Vagina (tissue), 2 donors: ENCODE measurements at regions not wholly inside any gene's neighbourhood (a gene's known extent, or its start where the extent isn't known, plus 50 kb on each side); places are given as distances from the start of the nearest gene placed in this dataset.
A peak's percentile ranks its signal among the peaks of the same experiment; 100 is the strongest.

Source experiments
- DNase-seq, 2 donors: peaks; one replicate each; pipeline ENCODE4 v3.0.0-alpha.2; 2017; ENCODE audit errors: extremely low spot score in 2 of 2
- H3K27ac ChIP-seq: fragments of 200-600 bp; sonication (generic); one replicate; pipeline ENCODE4 v1.5.1; 2019
- H3K27me3 ChIP-seq: fragments of 200-600 bp; sonication (generic); one replicate; pipeline ENCODE4 v1.5.1; 2019
- H3K36me3 ChIP-seq, 2 donors: fragments of 200-600 bp; sonication (generic); one replicate each; pipeline ENCODE4 v1.5.1; 2017 to 2019
- H3K4me1 ChIP-seq: fragments of 200-600 bp; sonication (generic); one replicate; pipeline ENCODE4 v1.5.1; 2019
- H3K4me3 ChIP-seq, 2 donors: fragments of 200-600 bp; sonication (generic); 1 replicate in 1 of 2; 2 replicates in 1 of 2; pipeline ENCODE4 v1.5.1; 2016 to 2019
- H3K9me3 ChIP-seq: fragments of 200-600 bp; sonication (generic); one replicate; pipeline ENCODE4 v1.5.1; 2019
- POLR2A ChIP-seq, 2 donors: fragments of 450-650 bp; IDR thresholded peaks; one replicate each; pipeline ENCODE4 v1.6.1; 2017; ENCODE audit warnings: antibody characterized with exemption in 2 of 2, mild to moderate bottlenecking in 2 of 2, moderate library complexity in 2 of 2
- POLR2AphosphoS5 ChIP-seq, 2 donors: sonication (generic); formaldehyde crosslinking; IDR thresholded peaks; one replicate each; pipeline ENCODE4 v1.9.0; 2017; ENCODE audit warnings: antibody characterized with exemption in 2 of 2, mild to moderate bottlenecking in 2 of 2, low read depth in 1 of 2; ENCODE audit not compliant: insufficient read depth in 1 of 2
- intact Hi-C: fragments of 100-400 bp; cut with DNase I; formaldehyde crosslinking; loops from one replicate; pipeline ENCODE4 v1.15.1; 2023
- TF ChIP-seq, protein P1 (sequence below), 3 experiments: fragments of 450-650 bp in 2 of 3; fragments of 200-600 bp in 1 of 3; sonication (generic) in 1 of 3; IDR thresholded peaks; one replicate each; pipeline ENCODE4 v1.5.1; 2017 to 2019; ENCODE audit warnings: antibody characterized with exemption in 3 of 3, mild to moderate bottlenecking in 2 of 3, moderate library complexity in 2 of 3

DNA sequence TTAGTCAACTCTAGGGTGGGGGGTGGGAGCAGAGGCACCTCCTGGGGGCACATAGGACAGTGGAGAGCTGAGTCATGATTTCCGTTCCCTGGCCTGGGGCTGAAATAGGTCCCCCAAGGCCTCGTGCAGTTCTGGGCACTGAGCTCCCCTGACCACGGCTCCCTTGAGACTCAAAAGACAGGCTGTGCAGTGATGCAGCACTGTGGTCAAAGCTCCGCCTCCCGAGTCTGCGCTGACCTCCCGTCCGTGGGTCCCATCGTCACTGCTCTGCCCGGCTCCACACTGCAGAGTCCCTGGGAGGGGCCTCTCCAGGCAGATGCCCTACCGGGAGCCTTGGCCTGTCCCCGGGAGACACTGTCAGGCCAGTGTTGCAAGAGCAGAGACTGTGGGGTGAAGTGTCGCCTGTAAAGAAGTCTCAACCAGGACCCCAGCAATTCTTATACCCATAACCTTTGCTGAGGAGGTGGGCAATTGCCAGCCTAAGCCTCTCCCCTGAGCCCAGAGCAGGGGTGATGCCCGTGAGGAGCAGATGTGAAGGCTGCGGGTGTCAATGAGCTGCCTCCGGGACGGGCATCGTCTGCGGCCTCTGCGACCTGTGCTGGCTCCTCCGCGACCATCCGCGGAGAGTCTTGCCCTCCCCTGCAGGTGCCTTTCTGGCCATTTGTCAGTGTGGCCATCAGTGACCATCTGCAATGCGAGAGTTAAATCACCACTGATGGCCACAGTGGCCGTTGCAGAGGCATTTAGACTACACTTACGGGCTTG lies 877.3 kb downstream of the BRD1 start:
- TF ChIP-seq POLR2AphosphoS5 (IDR thresholded peaks at IDR 0.05; ENCODE audit: insufficient read depth in 1 of 2, low read depth in 1 of 2) (no peak), POLR2A (IDR thresholded peaks at IDR 0.05) (no peak)
- TF ChIP-seq, protein P1, sequence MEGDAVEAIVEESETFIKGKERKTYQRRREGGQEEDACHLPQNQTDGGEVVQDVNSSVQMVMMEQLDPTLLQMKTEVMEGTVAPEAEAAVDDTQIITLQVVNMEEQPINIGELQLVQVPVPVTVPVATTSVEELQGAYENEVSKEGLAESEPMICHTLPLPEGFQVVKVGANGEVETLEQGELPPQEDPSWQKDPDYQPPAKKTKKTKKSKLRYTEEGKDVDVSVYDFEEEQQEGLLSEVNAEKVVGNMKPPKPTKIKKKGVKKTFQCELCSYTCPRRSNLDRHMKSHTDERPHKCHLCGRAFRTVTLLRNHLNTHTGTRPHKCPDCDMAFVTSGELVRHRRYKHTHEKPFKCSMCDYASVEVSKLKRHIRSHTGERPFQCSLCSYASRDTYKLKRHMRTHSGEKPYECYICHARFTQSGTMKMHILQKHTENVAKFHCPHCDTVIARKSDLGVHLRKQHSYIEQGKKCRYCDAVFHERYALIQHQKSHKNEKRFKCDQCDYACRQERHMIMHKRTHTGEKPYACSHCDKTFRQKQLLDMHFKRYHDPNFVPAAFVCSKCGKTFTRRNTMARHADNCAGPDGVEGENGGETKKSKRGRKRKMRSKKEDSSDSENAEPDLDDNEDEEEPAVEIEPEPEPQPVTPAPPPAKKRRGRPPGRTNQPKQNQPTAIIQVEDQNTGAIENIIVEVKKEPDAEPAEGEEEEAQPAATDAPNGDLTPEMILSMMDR (IDR thresholded peaks at IDR 0.05), result no peak
- DNase-seq, result peak in 1 of 2 donors; percentile 72

GRCh38 chr22:48949375-48950149 lies 878.1 kb downstream of the BRD1 start:
- TF ChIP-seq POLR2AphosphoS5 (IDR thresholded peaks at IDR 0.05; ENCODE audit: insufficient read depth in 1 of 2, low read depth in 1 of 2) (no peak), POLR2A (IDR thresholded peaks at IDR 0.05) (no peak)
- Histone ChIP-seq H3K27ac (no peak overlapping the region), H3K36me3 (no peaks in the 10 kb centered on the region), H3K4me1 (no peaks in the 10 kb centered on the region), H3K9me3 (no peaks in the 10 kb centered on the region), H3K27me3 (no peaks in the 10 kb centered on the region), H3K4me3 (no peak overlapping the region)
- peak in 1 of 2 donors; percentile 49 for DNase-seq
- intact Hi-C loops, result no loop called here

More for the DNA sequence above, 877.3 kb downstream of the BRD1 start:
- Histone ChIP-seq H3K27me3 (no peaks in the 10 kb centered on the region), H3K4me3 (no peak overlapping the region), H3K9me3 (no peaks in the 10 kb centered on the region), H3K36me3 (no peaks in the 10 kb centered on the region), H3K27ac (no peak overlapping the region), H3K4me1 (no peaks in the 10 kb centered on the region)
- intact Hi-C loops, result no loop called here

DNA sequence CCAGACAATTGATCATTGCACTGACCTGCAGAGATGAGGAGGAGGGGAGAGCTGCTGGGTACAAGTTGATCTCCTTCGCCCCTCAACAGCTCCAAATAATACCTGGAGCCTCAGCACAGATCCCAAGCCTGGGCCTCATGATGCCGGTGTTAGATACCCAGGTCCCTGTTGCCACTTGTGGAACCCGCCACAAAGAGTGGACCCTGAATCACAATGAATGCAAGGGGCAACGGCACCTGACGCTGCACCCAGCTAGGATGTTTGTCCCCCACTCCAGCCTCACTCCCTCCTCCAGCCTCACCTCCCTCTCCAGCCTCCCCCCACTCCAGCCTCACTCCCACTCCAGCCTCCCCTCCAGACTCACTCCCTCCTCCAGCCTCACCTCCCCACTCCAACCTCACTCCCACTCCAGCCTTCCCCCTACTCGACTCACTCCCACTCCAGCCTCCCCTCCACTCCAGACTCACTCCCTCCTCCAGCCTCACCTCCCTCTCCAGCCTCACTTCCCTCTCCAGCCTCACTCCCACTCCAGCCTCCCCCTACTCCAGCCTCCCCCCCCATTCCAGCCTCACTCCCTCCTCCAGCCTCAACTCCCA lies 879.0 kb downstream of the BRD1 start:
- Histone ChIP-seq H3K27me3 (no peaks in the 10 kb centered on the region), H3K4me3 (no peak overlapping the region), H3K36me3 (no peaks in the 10 kb centered on the region), H3K9me3 (no peaks in the 10 kb centered on the region), H3K27ac (no peak overlapping the region), H3K4me1 (no peaks in the 10 kb centered on the region)
- intact Hi-C loops, result no loop called here
- TF ChIP-seq, protein P1 (IDR thresholded peaks at IDR 0.05), result no peak
- TF ChIP-seq POLR2A (IDR thresholded peaks at IDR 0.05) (no peak), POLR2AphosphoS5 (IDR thresholded peaks at IDR 0.05; ENCODE audit: insufficient read depth in 1 of 2, low read depth in 1 of 2) (no peak)
- peak; percentile 32 to 79 for DNase-seq

- Histone ChIP-seq H3K4me3 (no peak overlapping the region), H3K36me3 (no peaks in the 10 kb centered on the region), H3K27ac (no peak overlapping the region), H3K9me3 (no peaks in the 10 kb centered on the region), H3K4me1 (no peaks in the 10 kb centered on the region), H3K27me3 (no peaks in the 10 kb centered on the region)
- peak in 1 of 2 donors; percentile 37 for DNase-seq
- TF ChIP-seq POLR2AphosphoS5 (IDR thresholded peaks at IDR 0.05; ENCODE audit: insufficient read depth in 1 of 2, low read depth in 1 of 2), result no peak
- TF ChIP-seq, protein P1 (IDR thresholded peaks at IDR 0.05), result no peak
- no peak for TF ChIP-seq POLR2A (IDR thresholded peaks at IDR 0.05)
- intact Hi-C loops, result no loop called here
Measured at GRCh38 chr22:48947636-48948035, 880.0 kb downstream of the BRD1 start.

DNA sequence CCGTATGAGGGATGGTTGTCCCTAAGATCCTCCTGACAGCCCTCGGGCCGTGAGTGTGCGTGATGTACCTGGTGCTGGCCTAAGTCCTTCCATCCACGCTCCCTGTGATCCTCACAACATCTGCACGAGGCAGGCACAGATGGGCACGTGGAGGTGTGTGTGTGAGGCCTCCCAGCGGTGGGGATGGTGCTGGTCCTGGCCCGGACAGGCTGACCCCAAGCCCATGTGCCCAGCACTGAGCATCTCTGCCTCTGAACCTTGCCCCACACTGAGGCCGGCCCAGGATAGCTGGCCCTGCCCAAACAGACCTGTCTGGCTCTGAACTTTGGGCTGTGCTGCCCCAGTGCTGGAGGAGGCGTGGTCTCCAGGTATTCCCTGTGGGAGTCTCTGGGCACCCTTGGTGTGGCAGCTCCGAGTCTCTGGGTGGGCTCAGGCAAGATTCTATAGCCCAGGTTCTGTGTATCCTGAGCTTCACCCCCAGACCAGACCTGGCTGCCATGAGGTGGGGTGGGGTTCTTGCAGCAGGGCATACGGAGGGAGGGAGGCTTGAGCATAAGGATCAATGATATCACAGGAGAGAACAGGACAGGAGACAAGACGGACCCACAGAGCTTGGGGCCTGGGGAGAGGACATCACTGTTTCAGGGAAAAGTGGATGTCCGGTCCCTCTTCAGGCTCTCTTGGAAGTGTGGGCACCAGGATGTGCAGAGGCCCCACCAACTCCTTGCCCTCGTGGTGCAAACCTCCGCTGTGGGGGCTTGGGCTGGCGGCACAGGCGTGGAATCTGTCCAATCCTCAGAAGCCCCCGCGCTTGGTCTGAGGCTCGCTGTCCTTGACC lies 881.8 kb downstream of the BRD1 start:
- Histone ChIP-seq H3K4me1 (no peaks in the 10 kb centered on the region), H3K9me3 (no peaks in the 10 kb centered on the region), H3K27ac (no peak overlapping the region), H3K27me3 (no peaks in the 10 kb centered on the region), H3K36me3 (no peaks in the 10 kb centered on the region), H3K4me3 (no peak overlapping the region)
- DNase-seq, result peak; percentile 64 to 93
- TF ChIP-seq POLR2A (IDR thresholded peaks at IDR 0.05), result no peak
- TF ChIP-seq, protein P1 (IDR thresholded peaks at IDR 0.05), result no peak
- TF ChIP-seq POLR2AphosphoS5 (IDR thresholded peaks at IDR 0.05; ENCODE audit: insufficient read depth in 1 of 2, low read depth in 1 of 2), result no peak
- intact Hi-C loops, result no loop called here
